GM19438 (cell line): ENCODE measurements at regions not wholly inside any gene's neighbourhood (a gene's known extent, or its start where the extent isn't known, plus 50 kb on each side); places are given as distances from the start of the nearest gene placed in this dataset.
"Not testable (repeated sequence)": the region's sequence is repeated elsewhere in the genome, so short reads cannot be mapped to it uniquely, and the experiment has no call there.

Source experiments
- ATAC-seq: cut with Tn5 transposase; IDR thresholded peaks from one replicate; pipeline ENCODE4 v1.9.1; 2021; ENCODE audit warnings: low read depth; ENCODE audit not compliant: unreplicated experiment

- no peak for ATAC-seq
These were observed 167.8 kb downstream of the PMAIP1 start for GRCh38 chr18:60067426-60068210.

DNA sequence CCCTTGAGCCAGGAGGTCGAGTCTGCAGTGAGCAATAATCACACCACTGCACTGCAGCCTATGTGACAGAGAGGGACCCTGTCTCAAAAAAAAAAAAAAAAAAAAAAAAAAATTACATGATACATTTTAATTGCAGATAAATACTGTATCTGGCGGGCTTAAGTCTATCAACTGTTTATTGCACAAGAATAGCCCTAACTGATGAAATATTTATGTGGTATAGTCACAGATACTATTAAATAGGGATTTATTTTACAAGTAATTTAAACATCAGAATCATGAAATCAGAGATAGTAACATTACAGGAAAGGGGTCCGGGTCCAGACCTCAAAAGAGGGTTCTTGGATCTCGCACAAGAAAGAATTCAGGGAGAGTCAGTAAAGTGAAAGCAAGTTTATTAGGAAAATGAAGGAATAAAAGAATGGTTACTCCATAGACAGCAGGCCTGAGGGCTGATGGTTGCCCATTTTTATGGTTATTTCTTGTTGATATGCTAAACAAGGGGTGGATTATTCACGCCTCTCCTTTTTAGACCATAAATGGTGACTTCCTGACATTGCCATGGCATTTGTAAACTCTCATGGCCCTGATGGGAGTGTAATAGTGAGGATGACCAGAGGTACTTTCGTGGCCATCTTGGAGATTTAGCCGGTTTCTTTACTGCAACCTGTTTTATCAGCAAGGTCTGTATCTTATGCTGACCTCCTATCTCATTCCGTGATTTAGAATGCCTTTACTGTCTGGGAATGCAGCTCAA, 166.6 kb downstream of the PMAIP1 start:
- no peak for ATAC-seq

DNA sequence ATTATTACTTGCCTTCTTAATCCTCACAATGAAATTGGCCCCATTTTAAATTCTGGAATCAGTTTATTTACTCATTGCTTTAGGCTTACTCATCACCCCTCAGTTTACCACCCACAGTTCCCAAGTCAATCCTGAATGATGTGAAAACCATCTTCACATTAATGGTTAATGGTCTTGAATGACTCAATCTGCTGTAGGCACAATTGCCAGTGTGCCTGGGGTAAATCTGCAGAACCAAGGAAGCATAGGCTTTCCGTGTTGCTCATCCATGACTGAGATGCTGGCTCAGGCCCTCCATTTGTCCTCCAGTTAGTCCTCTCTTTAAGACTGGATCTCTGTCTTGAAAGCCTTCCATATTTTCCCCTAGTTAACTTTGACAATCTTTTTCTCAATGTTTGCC, 164.5 kb downstream of the PMAIP1 start:
- no peak for ATAC-seq

- not testable (repeated sequence) for ATAC-seq
These were observed 163.0 kb downstream of the PMAIP1 start for GRCh38 chr18:60062831-60063230.

GRCh38 chr18:60062396-60062795, 162.6 kb downstream of the PMAIP1 start:
- no peak for ATAC-seq

DNA sequence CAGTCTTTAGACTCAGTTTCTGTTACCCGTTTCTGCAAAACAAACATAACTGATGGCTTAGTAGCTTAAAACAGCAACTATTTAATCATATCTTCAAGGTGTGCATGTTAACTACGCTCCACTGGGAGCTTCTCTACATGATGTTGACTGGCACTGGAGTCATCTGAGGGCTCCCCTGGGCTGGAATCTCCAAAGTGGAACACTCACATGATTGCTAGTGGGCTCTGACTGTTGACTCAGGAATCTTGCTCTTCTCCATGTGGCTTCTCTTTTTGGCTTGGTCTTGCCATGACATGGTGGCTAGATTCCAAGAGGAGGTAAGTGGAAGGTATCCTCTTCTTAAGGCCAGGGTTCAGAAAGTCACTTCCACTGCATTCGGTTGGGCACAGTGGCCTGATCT, 160.8 kb downstream of the PMAIP1 start:
- no peak for ATAC-seq

- ATAC-seq: no peak
These were observed 160.2 kb downstream of the PMAIP1 start for GRCh38 chr18:60060026-60060425.

DNA sequence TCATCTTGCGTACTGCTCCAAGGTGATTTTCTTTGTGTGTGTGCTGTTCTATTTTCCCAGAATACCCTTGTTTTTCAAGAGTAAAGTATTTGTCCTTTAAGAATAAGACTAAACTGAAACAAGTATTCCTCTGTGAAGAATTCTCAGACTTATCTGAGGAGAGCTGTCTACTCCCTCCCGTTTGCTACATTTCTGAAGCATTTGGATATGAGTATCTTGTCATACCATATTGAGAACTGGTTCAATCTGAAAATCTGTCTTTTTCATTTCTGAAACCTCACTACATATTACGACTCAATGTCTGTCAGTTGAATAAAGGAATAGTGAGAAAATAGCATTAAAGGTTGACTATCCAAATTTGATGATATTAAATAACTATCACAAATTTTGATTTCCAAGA, 159.4 kb downstream of the PMAIP1 start:
- ATAC-seq: no peak

DNA sequence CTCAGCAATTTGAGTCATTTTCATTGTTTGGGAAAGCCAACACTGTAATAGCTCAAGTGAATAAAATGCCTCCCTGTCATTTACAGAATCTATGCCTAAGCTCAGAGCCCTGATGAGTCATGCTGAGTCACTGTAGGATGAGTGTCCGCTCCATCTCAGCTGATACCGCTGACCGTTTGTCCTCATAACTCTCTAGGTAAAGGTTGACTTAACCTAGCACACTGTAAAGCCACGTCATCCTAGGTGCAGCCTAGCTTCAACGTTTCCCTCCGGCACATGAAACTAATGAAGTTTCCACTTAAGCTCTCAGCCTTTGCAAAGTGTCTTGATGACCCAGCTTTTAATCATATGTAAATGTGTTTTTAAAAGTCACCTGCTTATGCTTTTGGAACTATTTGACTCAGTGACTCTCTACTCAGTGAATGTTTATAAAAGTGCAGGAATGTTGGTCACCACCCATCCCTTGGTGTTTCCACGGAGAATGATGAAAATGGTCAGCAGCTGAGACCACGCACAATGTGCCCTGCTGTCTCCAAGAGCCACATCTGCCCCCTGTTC, 154.0 kb downstream of the PMAIP1 start:
- ATAC-seq: no peak

GRCh38 chr18:60050821-60051220, 151.0 kb downstream of the PMAIP1 start:
- ATAC-seq: no peak

DNA sequence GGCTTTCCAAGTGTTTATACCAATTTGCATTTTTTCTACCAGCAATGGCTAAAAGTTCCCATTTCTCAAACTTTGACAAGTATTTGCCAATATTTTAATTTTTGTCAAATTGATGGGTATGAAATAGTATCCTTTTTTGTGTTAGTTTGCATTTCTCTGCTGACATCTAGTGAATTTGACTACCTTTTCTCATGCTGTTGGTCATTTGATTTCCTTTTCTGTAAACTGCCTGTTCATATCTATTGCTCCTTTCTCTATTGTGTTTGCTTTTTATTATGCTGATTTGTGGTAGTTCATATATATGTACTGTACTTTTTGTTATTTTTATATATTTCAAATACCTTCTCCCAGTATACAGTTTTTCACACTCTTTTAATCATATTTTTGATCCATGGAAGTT, 149.4 kb downstream of the PMAIP1 start:
- ATAC-seq: no peak

DNA sequence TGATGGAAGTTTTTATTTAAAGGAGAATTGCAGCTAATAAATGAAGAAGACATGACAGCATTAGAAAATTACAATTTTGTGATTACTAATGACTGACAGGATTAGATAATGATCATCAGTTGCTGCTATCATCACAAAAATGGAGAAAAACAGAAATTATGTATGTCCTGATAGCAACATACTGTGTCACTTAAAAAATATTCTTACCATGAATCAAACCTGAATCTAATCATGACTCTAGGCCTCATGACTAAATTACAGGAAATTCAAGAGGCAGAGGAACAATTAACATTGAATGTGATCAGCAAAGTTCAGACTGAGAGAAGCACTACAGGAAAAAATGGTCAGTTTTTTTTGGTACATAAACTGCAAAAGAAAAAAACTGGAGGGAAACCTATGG, 147.8 kb downstream of the PMAIP1 start:
- ATAC-seq: no peak

GRCh38 chr18:60044290-60045006, 144.7 kb downstream of the PMAIP1 start:
- ATAC-seq: no peak

DNA sequence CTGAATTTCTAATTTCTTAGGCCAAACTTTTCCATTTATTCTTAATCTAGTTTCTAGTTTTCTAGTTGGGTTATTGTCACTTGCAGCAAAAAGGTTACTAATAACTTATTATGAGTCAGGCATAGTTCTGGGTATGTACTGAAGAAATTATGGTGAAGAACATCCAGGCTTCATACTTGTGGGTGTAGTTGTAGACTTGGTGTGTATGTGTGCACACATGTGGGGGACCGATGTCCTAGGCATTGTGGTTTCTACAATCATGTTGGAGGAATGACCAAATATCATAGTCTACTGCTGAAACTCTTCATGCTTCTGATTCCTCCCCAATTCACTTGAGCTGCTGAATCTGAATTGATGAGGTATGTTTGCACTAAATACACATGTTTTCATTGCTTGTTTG, 141.2 kb downstream of the PMAIP1 start:
- ATAC-seq: no peak

- no peak for ATAC-seq
These were observed 138.9 kb downstream of the PMAIP1 start for GRCh38 chr18:60038731-60039130.

GRCh38 chr18:60027397-60027796, 127.6 kb downstream of the PMAIP1 start:
- no peak for ATAC-seq

- ATAC-seq: no peak
These were observed 125.1 kb downstream of the PMAIP1 start for GRCh38 chr18:60024857-60025256.

DNA sequence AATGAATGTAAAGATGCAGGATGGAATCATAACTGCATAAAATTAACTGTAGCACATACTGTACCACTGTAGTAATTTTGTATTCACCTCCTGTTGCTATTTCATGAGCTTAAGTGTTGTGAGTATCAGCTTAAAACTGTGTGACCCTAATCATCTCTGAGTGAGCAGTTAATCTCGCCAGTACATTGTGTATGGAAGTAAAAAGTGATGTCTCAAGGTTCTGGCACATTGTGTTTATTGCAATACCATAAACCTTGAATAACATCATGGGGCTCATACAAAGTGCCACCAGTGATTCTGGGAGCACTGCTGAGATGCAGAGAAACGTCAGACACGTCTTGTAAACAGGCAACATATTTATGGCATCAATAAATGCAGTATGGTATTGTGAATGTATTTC, 124.5 kb downstream of the PMAIP1 start:
- ATAC-seq: no peak

DNA sequence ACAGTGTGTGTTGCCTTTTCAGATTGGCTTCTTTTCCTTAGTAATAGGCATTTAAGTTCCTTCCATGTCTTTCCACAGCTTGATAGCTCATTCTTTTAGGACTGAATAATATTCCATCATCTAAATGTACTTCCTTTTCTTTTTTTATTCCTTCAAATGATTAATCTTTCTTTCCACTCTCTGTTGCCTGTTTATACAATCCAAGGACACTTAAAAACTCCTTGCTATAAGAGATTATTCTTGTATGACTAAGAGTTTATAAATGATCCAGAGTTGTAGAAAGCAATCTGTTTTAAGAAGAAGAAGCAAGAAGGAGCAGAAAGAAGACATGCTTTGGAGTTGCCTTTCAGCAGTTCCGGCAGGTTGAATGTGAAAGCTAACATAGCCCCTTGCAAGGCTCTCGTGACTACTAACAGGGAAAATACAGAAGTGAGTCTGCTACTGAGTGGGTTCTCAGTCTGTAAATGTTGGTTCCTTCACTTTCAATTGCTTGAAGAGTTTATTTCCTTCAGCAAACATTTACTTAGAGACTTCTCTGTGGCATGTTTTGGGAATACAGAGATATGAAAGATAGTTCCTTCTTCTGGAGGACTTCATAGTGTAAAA, 123.0 kb downstream of the PMAIP1 start:
- no peak for ATAC-seq

DNA sequence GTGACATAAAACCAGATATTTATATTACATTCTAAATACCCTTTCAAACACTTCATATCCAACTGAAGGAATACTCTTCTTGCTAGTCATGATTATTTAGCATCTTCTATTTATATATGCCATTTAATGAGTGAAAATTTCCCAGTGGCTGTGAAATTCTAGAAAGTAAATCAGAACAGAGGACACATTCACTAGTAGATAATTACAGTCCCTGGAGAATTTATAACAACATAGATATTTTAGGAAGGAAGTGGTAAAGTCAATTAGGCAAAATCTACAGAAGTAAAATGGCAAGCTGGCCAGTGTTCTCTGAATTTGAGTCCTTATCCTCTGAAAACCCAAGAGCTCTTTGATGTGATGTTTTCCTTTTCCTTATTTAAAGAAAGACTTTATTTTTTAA, 121.8 kb downstream of the PMAIP1 start:
- ATAC-seq: no peak
